SK-N-DZ (cell line): ENCODE measurements at regions not wholly inside any gene's neighbourhood (a gene's known extent, or its start where the extent isn't known, plus 50 kb on each side); places are given as distances from the start of the nearest gene placed in this dataset.

Source experiments
- DNase-seq: peaks from one replicate; pipeline ENCODE4 v3.0.0-alpha.2; 2015; ENCODE audit warnings: low spot score

GRCh38 chr1:22221233-22221780 lies 78.4 kb upstream of the WNT4 start:
- no peak for DNase-seq

- DNase-seq = no peak
Observed at GRCh38 chr1:22222723-22223122, 79.8 kb upstream of the WNT4 start.

GRCh38 chr1:22223176-22223575 lies 80.3 kb upstream of the WNT4 start:
- no peak for DNase-seq

GRCh38 chr1:22224091-22224490 lies 81.2 kb upstream of the WNT4 start:
- no peak for DNase-seq

GRCh38 chr1:22224631-22225030 lies 81.7 kb upstream of the WNT4 start:
- no peak for DNase-seq

- no peak for DNase-seq
Observed at GRCh38 chr1:22225858-22226589, 83.1 kb upstream of the WNT4 start.

GRCh38 chr1:22228074-22228473 lies 85.2 kb upstream of the WNT4 start:
- no peak for DNase-seq

- no peak for DNase-seq
Observed at GRCh38 chr1:22228505-22228911, 85.6 kb upstream of the WNT4 start.

- no peak for DNase-seq
Observed at GRCh38 chr1:22229379-22229778, 86.5 kb upstream of the WNT4 start.

- DNase-seq = no peak
Observed at GRCh38 chr1:22231068-22231593, 88.2 kb upstream of the WNT4 start.

GRCh38 chr1:22231995-22232690 lies 89.2 kb upstream of the WNT4 start:
- no peak for DNase-seq

- DNase-seq = no peak
Observed at GRCh38 chr1:22233222-22233621, 90.3 kb upstream of the WNT4 start.

- no peak for DNase-seq
Observed at GRCh38 chr1:22234476-22235030, 91.7 kb upstream of the WNT4 start.

GRCh38 chr1:22236166-22236565 lies 93.3 kb upstream of the WNT4 start:
- no peak for DNase-seq

GRCh38 chr1:22236900-22237299 lies 94.0 kb upstream of the WNT4 start:
- DNase-seq = no peak

GRCh38 chr1:22237433-22238093 lies 94.7 kb upstream of the WNT4 start:
- DNase-seq = no peak

GRCh38 chr1:22238356-22239224 lies 95.7 kb upstream of the WNT4 start:
- no peak for DNase-seq

GRCh38 chr1:22239378-22239777 lies 96.5 kb upstream of the WNT4 start:
- DNase-seq = no peak

- no peak for DNase-seq
Observed at GRCh38 chr1:22241250-22241649, 98.4 kb upstream of the WNT4 start.

- no peak for DNase-seq
Observed at GRCh38 chr1:22241811-22242210, 98.9 kb upstream of the WNT4 start.

- DNase-seq = no peak
Observed at GRCh38 chr1:22245100-22245650, 102.3 kb upstream of the WNT4 start.
